DMS 273 treated with DMSO at 0.1 percent for 48 hours (cell line): ENCODE measurements at regions not wholly inside any gene's neighbourhood (a gene's known extent, or its start where the extent isn't known, plus 50 kb on each side); places are given as distances from the start of the nearest gene placed in this dataset.
"Not testable (repeated sequence)": the region's sequence is repeated elsewhere in the genome, so short reads cannot be mapped to it uniquely, and the experiment has no call there.

ENCODE experiments used
- DNase-seq: peaks from one replicate; lab custom pipeline; 2025; lab: John Stamatoyannopoulos, UW

DNA sequence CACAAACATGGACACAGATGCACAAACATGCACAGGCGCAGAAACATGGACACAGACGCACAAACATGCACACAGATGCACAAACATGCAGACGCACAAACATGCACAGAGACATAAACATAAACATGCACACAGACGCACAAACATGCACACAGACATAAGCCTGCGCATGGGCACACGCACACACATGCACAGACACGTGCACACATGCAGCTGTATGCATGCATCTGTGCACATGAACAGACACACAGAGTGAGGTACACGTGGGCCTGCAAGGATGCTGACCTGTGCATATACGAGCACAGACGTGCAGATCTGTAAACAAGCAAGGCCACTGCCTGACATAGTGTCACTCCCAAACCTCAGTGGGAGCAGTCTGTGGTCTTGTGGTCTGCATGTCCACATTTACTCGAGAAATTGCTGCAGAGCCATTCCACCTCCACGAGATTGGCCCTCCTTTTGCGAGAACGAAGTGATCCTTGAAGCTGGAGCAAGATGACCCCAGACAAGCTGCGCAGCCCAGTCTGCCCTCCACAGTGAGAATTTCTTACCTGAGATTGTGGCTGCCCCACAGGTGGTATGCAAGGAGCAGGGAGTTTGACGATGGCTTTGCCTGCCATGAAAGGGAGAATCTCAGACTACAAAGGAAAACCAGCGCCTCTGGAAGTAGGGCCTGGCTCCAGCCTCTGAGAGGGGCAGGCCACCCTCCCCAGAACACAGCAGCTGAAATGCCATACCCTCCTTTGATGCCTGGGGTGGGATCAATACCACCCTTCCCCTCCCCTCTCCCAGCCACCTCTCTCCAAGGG, 299.9 kb downstream of the BRD1 start:
- no peak for DNase-seq

DNA sequence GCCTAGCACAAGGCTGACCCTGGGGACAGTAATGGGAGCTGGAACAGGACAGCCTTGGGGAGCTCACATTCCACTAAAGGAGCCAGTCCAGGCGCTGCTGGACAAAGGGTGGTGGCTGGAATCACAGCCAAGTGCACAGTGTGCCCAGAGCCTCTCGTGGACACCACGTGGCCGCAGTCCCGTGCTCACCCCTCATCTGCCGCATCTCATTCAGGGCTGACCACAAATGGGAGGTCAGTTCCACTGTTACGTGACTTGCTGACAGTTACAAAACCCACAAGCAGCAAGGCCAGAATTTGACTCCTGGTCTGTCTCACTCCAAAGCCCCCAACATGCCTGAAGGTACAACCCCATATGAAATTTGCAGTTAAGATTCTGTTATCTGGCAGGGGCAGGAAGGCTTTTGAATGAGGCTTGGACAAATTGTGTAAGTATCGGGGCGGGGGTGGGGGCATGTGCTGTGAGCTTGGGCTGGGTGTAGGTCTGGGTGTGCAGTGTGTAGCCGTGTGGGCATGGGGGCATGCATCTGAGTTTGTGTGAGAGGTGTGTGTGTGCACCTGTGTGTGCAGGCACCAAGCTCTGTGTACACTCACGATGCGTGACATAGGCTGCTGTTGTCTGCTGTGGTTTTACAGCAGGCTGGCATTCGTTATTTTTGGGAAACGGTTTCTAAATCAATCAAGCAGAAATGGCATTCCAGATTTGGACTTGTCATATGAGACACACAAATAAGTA, 301.7 kb downstream of the BRD1 start:
- DNase-seq: no peak

DNA sequence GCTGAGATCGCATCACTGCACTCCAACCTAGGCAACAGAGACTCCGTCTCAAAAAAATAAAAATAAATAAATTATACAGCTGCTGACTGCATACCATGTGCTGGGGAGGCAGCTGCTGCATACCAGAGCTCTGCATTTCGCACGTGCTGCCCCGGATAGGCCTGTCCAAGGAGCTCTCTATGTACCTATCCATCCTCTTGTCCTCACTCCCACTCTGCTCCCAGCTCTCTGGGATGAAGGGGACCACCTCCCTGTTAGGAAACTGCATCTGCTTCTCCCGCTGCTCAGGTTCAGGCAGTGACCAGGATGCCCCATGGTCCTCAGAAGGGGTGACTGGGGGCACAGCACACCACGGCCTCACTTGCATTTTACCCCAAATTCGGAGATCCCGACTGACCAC, 302.3 kb downstream of the BRD1 start:
- no peak for DNase-seq

DNA sequence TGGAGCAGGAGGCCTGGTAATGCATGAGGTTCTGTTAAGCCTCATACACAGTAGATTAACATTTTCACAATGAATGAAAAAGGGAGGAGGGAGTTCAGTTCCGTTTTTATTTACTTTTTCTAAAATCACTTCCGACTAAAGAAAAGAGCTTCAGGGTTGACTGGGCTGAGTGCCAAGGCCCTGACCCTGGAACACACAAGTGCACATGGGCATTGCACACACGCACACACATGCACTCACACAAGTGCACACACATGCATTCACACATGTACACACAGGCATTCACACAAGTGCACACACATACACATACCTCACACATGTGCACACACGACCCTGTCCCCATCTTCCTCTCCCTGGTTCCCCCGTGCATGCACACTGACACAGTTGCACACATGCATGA, 303.3 kb downstream of the BRD1 start:
- no peak for DNase-seq

DNA sequence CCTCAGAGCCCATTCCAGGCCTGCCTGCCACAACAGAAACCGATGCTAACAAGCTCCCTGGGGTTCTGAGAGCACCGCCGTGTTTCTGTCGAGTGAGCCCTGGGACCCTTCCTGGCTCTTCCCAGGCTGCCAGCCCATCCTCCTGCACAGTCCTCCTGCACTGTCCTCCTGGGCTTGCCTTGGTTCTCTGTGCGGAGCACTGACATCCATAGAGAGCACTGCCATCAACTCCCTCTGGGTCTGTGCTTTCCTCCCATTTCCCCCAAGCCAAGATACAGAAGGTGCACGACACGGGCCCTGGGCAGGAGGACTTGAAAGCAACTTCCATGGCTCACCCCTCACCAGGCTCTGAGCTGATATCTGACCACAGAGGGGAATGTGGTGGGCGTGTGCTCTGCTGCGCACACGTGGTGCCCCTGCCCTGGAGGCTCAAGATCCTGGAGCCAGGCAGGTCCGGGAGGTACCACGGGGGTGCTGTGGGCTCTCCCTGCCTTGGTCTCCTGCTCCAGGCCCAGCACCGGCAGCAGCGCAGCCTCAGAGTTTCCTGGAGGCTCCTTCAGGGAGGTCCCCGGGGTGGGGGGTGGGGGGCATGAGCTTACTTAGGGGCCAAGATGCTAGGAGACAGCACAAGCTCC, 304.2 kb downstream of the BRD1 start:
- no peak for DNase-seq

DNA sequence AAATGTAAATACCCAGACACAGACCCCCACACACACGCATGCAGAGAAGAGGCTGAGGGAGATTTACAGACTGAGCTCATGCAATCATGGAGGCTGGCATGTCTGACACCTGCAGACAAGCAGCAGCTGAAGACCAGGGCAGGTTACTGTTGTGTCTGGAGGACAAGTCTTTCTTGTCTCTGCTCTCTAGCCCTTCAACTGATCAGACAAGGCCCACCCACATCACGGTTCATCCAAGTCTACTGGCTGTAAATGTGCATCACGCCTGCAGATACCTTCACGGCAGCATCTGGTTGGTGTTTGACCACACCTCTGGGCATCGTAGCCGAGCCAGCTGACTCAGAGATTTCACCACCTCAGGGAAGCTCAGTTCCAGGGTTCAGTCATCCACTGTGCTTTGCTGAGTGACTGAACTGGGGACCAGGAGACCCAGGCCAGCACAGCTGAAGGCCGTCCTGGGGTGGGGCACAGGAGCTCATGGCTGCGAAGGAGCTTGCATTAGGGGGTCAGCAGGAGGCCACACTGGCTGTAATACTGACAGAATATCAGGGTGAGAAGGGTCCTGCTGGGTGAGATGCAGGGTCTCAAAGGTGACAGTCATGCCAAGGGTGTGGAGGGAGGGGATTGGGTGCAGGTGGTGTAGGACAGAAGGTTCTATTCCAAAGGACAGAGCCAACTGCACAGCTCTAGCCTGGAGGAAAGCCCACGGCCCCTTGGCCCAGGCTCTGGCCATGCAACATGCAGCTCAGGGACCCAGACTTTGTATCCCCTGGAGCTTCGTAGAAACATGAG, 304.9 kb downstream of the BRD1 start:
- DNase-seq: no peak

DNA sequence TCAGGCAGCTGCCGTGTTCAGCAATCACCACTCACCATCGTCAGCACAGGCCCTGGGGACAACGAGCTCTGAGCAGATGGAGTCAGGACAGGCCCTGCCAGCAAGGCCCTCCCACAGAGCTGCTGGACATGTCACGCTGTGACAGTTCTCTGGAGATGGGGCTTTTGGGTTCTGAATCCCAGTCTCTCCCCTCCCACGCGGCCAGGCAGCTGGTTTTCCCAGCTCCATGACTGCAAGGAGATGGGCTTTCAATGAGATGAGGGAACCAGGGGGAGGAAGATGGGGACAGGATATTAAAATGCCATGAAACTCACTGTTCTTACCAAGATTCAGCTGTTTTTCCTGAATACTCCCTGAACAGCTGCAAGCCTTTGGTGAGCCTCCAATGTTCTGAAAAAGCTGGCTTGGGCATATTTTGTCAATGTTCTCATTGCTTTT, 305.9 kb downstream of the BRD1 start:
- no peak for DNase-seq

DNA sequence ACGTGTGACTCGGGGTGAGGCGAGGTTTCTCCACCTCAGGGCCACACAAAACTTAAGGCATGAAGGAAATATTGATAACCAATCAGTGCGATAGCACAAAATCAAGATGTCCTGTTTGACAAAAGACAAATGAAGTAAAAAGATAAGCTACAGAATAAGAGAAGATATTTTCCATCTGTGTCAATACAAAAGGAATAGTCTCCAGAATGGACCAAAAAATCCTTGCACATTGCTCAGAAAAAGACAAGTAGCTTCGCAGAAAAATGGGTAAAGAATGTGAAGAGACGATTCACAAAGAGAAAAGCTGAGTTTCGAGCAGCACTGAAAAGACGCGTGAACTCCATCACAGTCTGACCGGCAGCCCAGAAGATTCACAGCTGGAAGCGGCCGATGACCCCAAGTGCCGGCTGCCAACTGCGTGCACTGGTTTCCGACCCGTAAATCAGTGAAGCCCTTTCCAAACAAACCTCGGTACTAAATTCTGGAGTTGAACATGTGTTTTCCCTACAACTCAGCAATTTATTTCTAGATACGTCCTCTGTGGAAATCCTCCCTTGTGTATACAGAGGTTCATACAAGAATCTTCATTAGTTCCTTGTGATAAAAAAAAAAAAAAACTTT, 308.4 kb downstream of the BRD1 start:
- no peak for DNase-seq

DNA sequence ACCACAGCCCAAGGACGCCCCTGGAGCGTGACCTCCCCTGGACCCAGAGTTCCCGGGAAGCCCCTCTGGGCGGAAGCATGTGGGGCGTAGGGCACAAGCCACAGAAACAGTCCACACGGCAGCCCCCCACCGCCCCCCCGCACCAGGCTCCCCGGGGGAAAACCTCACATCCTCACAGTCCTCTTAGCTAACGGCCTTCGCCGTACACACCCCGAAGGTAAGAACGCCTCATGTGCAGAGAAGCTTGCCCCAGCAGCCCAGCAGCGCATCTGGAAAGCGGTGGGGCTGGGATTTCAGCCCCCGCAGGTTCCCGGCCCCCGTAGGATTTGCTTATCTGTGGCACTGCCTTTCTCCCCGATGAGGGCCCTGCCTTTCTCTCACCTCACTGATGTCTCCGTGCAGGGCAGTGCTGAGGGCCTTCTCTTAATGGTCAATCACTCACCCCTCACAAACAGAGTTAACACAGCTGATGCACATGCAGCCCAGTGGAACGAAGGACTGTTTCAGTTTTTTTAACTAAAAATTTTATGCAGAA, 309.2 kb downstream of the BRD1 start:
- no peak for DNase-seq

DNA sequence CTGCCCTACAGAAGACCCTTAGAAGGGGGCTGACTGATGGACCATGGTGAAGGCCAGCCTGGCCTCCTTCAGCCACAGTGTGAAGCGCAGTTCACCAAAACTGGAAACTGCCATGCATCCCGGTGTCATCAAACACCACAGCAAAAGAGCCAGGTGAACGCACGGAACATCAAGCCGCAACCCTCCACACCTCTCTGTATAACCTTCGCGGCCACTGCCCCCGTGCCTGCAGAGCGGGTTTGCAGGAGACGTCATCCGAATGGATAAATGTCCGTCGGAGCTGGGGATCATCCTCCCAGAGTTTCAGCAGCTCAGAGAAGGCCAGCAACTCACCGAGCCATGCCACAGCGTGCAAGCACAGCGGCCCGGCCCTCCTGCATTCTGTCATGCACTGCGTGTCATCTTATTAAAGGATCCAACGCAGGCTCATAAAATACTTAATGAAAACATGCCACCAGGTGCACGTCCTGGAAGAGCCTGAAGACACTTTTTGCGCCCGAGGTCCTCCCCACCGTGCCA, 309.9 kb downstream of the BRD1 start:
- DNase-seq: no peak

DNA sequence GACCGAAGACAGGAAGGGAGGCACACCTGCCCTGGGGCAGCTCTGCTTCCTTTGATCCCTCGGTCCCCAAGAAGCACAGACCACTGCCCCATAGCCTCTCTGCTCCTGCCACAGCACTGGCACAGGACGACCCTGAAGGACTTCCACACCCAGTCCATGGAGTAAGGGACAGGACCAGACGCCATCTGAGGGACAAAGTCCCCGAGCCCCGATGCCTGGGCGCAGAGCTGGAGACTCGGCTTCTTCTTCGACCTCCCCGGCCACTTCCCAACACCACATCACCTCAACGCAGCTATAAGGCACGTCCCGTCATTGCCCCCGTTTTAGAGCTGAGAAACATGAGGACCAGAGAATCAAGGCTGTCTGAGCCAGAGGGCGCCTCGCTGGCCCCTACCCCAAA, 310.5 kb downstream of the BRD1 start:
- no peak for DNase-seq

DNA sequence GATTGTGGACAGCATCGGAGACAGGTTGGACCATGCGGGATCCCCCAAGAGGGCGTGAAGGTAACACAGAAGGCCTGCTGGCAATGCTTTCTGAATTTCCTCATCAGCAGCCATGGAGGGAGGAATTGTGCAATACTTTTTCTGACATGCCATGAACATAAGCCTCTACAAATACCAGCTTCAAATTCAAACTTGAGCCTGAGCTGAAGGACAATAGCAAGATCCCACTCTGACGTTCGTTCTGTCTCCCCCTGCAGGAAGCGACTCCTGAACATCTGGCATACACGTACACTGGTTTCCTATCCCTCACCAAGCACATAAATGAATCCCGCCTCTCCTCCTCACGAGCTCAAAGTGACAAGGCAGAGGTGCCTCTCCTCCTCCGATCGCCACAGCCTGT, 312.2 kb downstream of the BRD1 start:
- no peak for DNase-seq

DNA sequence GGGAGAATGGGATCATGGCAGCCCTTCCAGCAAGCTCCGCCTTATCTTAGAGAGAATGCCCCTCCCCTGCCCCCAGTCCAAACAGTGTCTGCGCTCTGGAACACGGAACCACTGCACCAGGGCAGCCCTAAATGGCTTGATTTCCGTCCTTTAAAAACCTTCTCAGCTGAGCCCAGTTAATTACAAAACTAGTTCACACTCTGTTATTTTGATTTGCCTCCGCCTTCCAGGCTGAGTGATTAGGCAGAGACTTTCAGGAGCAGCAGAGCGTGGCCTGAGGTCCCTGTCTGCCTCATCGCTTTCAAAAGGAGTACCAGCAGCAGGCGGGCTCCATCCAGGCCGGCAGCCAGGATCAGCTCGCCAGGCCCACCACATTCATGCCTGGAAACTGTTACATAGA, 313.0 kb downstream of the BRD1 start:
- DNase-seq: no peak

DNA sequence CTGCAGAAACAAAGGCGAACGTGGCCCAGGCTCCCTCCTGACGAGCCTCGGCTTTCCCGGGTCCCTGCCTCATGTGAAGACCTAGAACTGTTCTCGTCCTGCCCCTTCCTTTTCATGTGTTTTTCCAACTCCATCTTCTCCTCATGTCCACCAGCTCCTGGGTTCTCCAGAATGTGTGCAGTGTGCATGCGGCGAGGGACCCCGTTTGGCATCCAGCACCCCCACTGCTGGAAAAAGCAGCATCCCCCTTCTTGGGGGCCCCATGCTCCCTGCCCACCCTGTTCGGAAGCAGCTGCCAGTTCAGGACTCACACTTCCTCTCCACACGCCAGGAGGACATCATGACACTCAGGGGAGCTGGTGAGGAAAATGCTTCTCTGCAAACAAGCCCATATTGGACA, 313.5 kb downstream of the BRD1 start:
- DNase-seq: no peak

DNA sequence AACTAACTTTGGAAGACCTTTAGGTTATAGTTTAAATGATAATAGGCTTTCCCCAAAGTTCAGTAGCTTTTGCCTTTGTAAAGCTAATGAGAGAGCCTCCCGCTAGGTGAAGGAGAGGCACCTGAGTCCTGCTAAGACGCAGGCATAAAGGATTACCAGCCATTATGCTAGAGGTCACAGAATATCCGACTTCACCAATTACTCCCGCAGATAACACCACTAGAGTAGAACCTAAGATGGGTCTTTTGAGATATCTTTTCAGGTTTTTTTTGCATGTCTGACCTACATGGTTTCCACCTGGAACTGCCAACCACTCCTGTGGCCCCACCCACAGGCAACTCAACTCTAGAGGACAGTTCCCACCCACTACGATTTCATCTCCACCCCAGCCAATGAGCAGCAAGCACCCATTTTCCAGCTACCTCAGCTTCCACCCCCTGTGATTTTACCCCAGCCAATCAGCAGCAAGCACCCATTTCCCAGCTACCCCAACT, 314.3 kb downstream of the BRD1 start:
- no peak for DNase-seq

DNA sequence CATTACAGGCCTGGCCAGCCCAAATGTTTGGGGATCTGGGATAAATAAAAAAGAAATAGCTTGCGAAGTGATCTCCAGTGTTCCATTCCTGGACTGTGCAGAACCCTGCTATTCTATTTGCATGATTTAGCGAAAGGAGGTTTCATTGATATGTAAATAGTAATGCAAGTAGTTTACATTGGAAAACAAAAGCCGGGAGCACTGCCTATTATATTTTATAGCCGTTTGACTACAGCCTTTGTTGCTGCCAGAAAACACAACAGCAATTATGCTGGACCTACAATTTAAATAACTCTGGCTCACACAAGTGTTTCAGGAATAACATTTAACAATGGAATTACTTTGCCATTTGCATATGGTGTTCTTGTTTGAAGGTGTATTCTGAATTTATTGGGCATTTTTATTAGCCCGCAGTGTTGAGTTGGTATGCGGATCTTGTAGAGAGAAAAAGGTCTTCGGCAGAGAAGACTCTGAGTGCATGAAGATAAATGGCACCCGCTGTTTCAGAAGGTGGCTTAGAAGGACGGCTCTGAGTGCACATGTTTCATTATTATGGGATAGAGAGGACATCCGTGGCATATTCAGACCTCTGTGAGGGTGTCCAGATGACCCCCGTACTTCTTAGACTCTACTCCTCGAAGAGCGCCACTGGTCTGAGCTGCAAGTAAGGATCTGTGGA, 315.0 kb downstream of the BRD1 start:
- DNase-seq: no peak

DNA sequence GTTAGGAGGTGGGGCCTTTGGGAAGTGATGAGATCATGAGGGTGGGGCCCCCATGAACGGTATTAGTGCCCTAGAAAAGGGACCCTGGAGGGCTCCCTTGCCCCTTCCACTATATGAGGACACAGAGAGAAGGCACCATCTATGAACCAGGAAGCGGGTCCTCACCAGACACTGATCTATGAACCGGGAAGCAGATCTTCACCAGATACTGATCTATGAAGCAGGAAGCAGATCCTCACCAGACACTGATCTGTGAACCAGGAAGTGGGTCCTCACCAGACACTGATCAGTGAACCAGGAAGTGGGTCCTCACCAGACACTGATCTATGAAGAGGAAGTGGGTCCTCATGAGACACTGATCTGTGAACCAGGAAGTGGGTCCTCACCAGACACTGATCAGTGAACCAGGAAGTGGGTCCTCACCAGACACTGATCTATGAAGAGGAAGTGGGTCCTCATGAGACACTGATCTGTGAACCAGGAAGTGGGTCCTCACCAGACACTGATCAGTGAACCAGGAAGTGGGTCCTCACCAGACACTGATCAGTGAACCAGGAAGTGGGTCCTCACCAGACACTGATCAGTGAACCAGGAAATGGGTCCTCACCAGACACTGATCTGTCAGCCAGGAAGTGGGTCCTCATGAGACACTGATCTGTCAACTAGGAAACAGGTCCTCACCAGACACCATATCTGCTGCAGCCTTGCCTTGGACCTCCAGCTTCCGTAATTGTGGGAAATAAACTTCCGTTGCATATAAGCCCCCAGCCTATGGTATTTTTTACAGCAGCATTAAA, 316.1 kb downstream of the BRD1 start:
- DNase-seq: not testable (repeated sequence)

DNA sequence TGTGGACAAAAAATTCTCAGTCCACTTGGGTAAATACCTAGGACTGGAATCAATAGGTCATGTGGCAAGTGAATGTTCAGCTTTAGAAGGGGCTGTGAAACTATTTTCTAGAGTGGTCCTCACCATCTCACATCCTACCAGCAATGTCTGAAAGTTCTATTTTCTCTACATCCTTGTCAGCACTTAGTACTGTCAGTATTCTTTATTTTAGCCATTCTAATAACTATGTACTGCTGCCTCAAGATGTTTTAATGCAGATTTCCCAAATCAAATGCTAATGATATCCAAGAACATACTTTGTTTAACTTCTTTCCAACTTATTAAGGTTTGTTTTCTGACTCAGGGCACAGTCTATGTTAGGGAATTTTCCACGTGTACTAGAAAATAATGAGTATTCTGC, 317.0 kb downstream of the BRD1 start:
- no peak for DNase-seq

DNA sequence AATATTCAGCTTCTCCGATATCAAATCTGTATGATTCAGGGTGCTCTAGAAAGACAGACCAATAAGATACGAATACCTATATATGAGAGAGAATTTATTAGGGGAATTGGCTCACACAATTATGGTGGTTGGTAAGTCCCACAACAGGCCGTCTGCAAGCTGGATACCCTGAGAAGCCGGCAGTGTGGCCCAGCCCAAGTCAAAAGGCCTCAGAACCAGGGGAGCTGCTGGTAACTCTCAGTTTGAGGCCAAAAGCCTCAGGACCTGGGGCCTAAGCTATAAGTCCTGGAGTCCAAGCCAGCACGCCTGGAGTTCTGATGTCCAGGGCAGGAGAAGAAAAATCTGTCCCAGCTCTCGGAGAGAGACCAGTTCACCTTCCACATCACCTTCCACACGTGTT, 318.7 kb downstream of the BRD1 start:
- no peak for DNase-seq

DNA sequence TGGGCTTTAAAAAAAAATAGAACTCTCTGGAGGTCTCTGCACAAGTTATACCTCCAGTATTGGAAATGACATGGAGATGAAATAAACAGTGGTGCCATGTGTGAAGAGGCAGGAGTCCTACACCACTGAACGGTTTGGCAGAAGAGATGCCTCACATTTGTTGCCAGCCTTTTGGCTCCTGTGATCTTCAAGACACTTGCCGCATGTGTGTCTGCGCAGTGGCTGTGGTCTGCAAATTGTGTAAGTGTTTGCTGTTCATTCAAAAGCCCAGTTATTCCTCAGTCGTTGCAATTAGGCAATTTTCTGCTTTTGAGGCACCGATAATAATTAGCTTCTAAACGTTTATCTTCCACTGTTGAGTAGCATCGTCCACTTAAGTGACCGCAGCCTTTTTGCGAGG, 319.1 kb downstream of the BRD1 start:
- no peak for DNase-seq
